ENCODE measurements at regions not wholly inside any gene's neighbourhood (a gene's known extent, or its start where the extent isn't known, plus 50 kb on each side); places are given as distances from the start of the nearest gene placed in this dataset.

- TF ChIP-seq EZH2phosphoT487 (IDR thresholded peaks at IDR 0.05; ENCODE audit: borderline replicate concordance) = no peak
- peak; percentile 55 for TF ChIP-seq CTCF (conservative IDR thresholded peaks at IDR 0.05; ENCODE audit: low read length)
Observed at GRCh38 chr3:146326875-146327543, 76.1 kb upstream of the PLSCR4 start.
